ENCODE measurements at regions not wholly inside any gene's neighbourhood (a gene's known extent, or its start where the extent isn't known, plus 50 kb on each side); places are given as distances from the start of the nearest gene placed in this dataset.

- intact Hi-C loops (cut with micrococcal nuclease): no loop called here
- H3K4me1 ChIP-seq (ENCODE audit: insufficient read depth, low read length): no peaks in the 10 kb centered on the region
- ChIA-PET POLR2A (ENCODE audit: partially characterized antibody) (no interaction called here), CTCF (ENCODE audit: partially characterized antibody) (no interaction called here)
- no peaks in the 10 kb centered on the region for H3K27me3 ChIP-seq (ENCODE audit: insufficient read depth, low read length)
- Mint-ChIP-seq H3K27ac (no peak overlapping the region), H3K9me3 (peaks cover 0 to 4% (median 0%) of the 10 kb centered on the region in 8 donors), H3K27me3 (no peaks in the 10 kb centered on the region), H3K4me3 (no peak overlapping the region), H3K4me1 (no peaks in the 10 kb centered on the region), H3K36me3 (no peaks in the 10 kb centered on the region)
- H3K36me3 ChIP-seq (ENCODE audit: insufficient read depth, low read length): no peaks in the 10 kb centered on the region
- no peak overlapping the region for H3K27ac ChIP-seq (ENCODE audit: low read depth, low read length)
- H3K4me3 ChIP-seq (ENCODE audit: low read length in 2 of 2): no peak overlapping the region
- no peak for DNase-seq
- H3K9me3 ChIP-seq (ENCODE audit: control insufficient read depth in 1 of 2, low read length in 2 of 2): no peaks in the 10 kb centered on the region
Measured at GRCh38 chr9:16135968-16136367, 583.1 kb downstream of the CCDC171 start.

- POLR2A ChIA-PET (ENCODE audit: partially characterized antibody): no interaction called here
- H3K4me1 Mint-ChIP-seq: no peaks in the 10 kb centered on the region
- intact Hi-C loops (cut with micrococcal nuclease): no loop called here
Measured at GRCh38 chr9:16136451-16136850, 583.6 kb downstream of the CCDC171 start.

GRCh38 chr9:16136961-16137360 lies 584.1 kb downstream of the CCDC171 start:
- H3K27me3 Mint-ChIP-seq: no peaks in the 10 kb centered on the region
- H3K4me1 Mint-ChIP-seq: no peaks in the 10 kb centered on the region
- Histone ChIP-seq H3K9me3 (ENCODE audit: control insufficient read depth in 1 of 2, low read length in 2 of 2) (no peaks in the 10 kb centered on the region), H3K36me3 (ENCODE audit: insufficient read depth, low read length) (no peaks in the 10 kb centered on the region), H3K27ac (ENCODE audit: low read depth, low read length) (no peak overlapping the region), H3K27me3 (ENCODE audit: insufficient read depth, low read length) (no peaks in the 10 kb centered on the region), H3K4me1 (ENCODE audit: insufficient read depth, low read length) (no peaks in the 10 kb centered on the region), H3K4me3 (ENCODE audit: low read length in 2 of 2) (no peak overlapping the region)
- ChIA-PET CTCF (ENCODE audit: partially characterized antibody) (no interaction called here), POLR2A (ENCODE audit: partially characterized antibody) (no interaction called here)
- peaks cover 0 to 3% (median 0%) of the 10 kb centered on the region in 8 donors for H3K9me3 Mint-ChIP-seq
- no peak for DNase-seq
- no peaks in the 10 kb centered on the region for H3K36me3 Mint-ChIP-seq
- no peak overlapping the region for H3K27ac Mint-ChIP-seq
- intact Hi-C loops (cut with micrococcal nuclease): no loop called here
- no peak overlapping the region for H3K4me3 Mint-ChIP-seq

More at GRCh38 chr9:16136451-16136850, 583.6 kb downstream of the CCDC171 start:
- Mint-ChIP-seq H3K9me3 (peaks cover 0 to 3% (median 0%) of the 10 kb centered on the region in 8 donors), H3K27me3 (no peaks in the 10 kb centered on the region), H3K27ac (no peak overlapping the region), H3K4me3 (no peak overlapping the region), H3K36me3 (no peaks in the 10 kb centered on the region)
- Histone ChIP-seq H3K4me3 (ENCODE audit: low read length in 2 of 2) (no peak overlapping the region), H3K27me3 (ENCODE audit: insufficient read depth, low read length) (no peaks in the 10 kb centered on the region), H3K4me1 (ENCODE audit: insufficient read depth, low read length) (no peaks in the 10 kb centered on the region), H3K9me3 (ENCODE audit: control insufficient read depth in 1 of 2, low read length in 2 of 2) (no peaks in the 10 kb centered on the region), H3K36me3 (ENCODE audit: insufficient read depth, low read length) (no peaks in the 10 kb centered on the region), H3K27ac (ENCODE audit: low read depth, low read length) (no peak overlapping the region)
- no peak for DNase-seq
- CTCF ChIA-PET (ENCODE audit: partially characterized antibody): no interaction called here

- Mint-ChIP-seq H3K27me3 (no peaks in the 10 kb centered on the region), H3K27ac (no peak overlapping the region), H3K9me3 (peaks cover 0 to 3% (median 0%) of the 10 kb centered on the region in 8 donors), H3K4me3 (no peak overlapping the region), H3K36me3 (no peaks in the 10 kb centered on the region), H3K4me1 (no peaks in the 10 kb centered on the region)
- no peaks in the 10 kb centered on the region for H3K36me3 ChIP-seq (ENCODE audit: insufficient read depth, low read length)
- no peaks in the 10 kb centered on the region for H3K4me1 ChIP-seq (ENCODE audit: insufficient read depth, low read length)
- no peak for DNase-seq
- ChIA-PET POLR2A (ENCODE audit: partially characterized antibody) (no interaction called here), CTCF (ENCODE audit: partially characterized antibody) (interaction anchor here (0.6 kb wide), 1 partner anchor 595 kb away, joined by 3 read pairs; no protein-coding TSS in a partner anchor)
- no peak overlapping the region for H3K27ac ChIP-seq (ENCODE audit: low read depth, low read length)
- no peaks in the 10 kb centered on the region for H3K9me3 ChIP-seq (ENCODE audit: control insufficient read depth in 1 of 2, low read length in 2 of 2)
- intact Hi-C loops (cut with micrococcal nuclease): no loop called here
- H3K4me3 ChIP-seq (ENCODE audit: low read length in 2 of 2): no peak overlapping the region
- H3K27me3 ChIP-seq (ENCODE audit: insufficient read depth, low read length): no peaks in the 10 kb centered on the region
Measured at GRCh38 chr9:16138561-16139491, 586.0 kb downstream of the CCDC171 start.

GRCh38 chr9:16139774-16140173 lies 586.9 kb downstream of the CCDC171 start:
- intact Hi-C loops (cut with micrococcal nuclease): no loop called here
- POLR2A ChIA-PET (ENCODE audit: partially characterized antibody): no interaction called here

GRCh38 chr9:16143310-16143709 lies 590.5 kb downstream of the CCDC171 start:
- H3K36me3 ChIP-seq (ENCODE audit: insufficient read depth, low read length): no peaks in the 10 kb centered on the region
- Mint-ChIP-seq H3K9me3 (peaks cover 0 to 4% (median 1%) of the 10 kb centered on the region in 8 donors), H3K4me1 (no peaks in the 10 kb centered on the region), H3K36me3 (no peaks in the 10 kb centered on the region), H3K4me3 (no peak overlapping the region), H3K27me3 (no peaks in the 10 kb centered on the region), H3K27ac (no peak overlapping the region)
- ChIA-PET POLR2A (ENCODE audit: partially characterized antibody) (no interaction called here), CTCF (ENCODE audit: partially characterized antibody) (no interaction called here)
- no peak overlapping the region for H3K27ac ChIP-seq (ENCODE audit: low read depth, low read length)
- DNase-seq: no peak
- no peaks in the 10 kb centered on the region for H3K9me3 ChIP-seq (ENCODE audit: control insufficient read depth in 1 of 2, low read length in 2 of 2)
- no peaks in the 10 kb centered on the region for H3K27me3 ChIP-seq (ENCODE audit: insufficient read depth, low read length)
- intact Hi-C loops (cut with micrococcal nuclease): no loop called here
- no peak overlapping the region for H3K4me3 ChIP-seq (ENCODE audit: low read length in 2 of 2)
- H3K4me1 ChIP-seq (ENCODE audit: insufficient read depth, low read length): no peaks in the 10 kb centered on the region

More at GRCh38 chr9:16139774-16140173, 586.9 kb downstream of the CCDC171 start:
- Histone ChIP-seq H3K4me3 (ENCODE audit: low read length in 2 of 2) (no peak overlapping the region), H3K27ac (ENCODE audit: low read depth, low read length) (no peak overlapping the region), H3K4me1 (ENCODE audit: insufficient read depth, low read length) (no peaks in the 10 kb centered on the region), H3K27me3 (ENCODE audit: insufficient read depth, low read length) (no peaks in the 10 kb centered on the region), H3K9me3 (ENCODE audit: control insufficient read depth in 1 of 2, low read length in 2 of 2) (no peaks in the 10 kb centered on the region), H3K36me3 (ENCODE audit: insufficient read depth, low read length) (no peaks in the 10 kb centered on the region)
- Mint-ChIP-seq H3K36me3 (no peaks in the 10 kb centered on the region), H3K9me3 (peaks cover 0 to 4% (median 0%) of the 10 kb centered on the region in 8 donors), H3K27me3 (no peaks in the 10 kb centered on the region), H3K4me3 (no peak overlapping the region), H3K4me1 (no peaks in the 10 kb centered on the region), H3K27ac (no peak overlapping the region)
- CTCF ChIA-PET (ENCODE audit: partially characterized antibody): interaction anchor here (0.6 kb wide), 1 partner anchor 594 kb away, joined by 3 read pairs; no protein-coding TSS in a partner anchor
- no peak for DNase-seq

GRCh38 chr9:16143947-16144890 lies 591.4 kb downstream of the CCDC171 start:
- no peak overlapping the region for H3K27ac Mint-ChIP-seq
- Histone ChIP-seq H3K4me3 (ENCODE audit: low read length in 2 of 2) (no peak overlapping the region), H3K4me1 (ENCODE audit: insufficient read depth, low read length) (no peaks in the 10 kb centered on the region), H3K9me3 (ENCODE audit: control insufficient read depth in 1 of 2, low read length in 2 of 2) (no peaks in the 10 kb centered on the region), H3K27me3 (ENCODE audit: insufficient read depth, low read length) (no peaks in the 10 kb centered on the region), H3K27ac (ENCODE audit: low read depth, low read length) (no peak overlapping the region), H3K36me3 (ENCODE audit: insufficient read depth, low read length) (no peaks in the 10 kb centered on the region)
- H3K9me3 Mint-ChIP-seq: peaks cover 0 to 6% (median 4%) of the 10 kb centered on the region in 8 donors
- intact Hi-C loops (cut with micrococcal nuclease): no loop called here
- no peaks in the 10 kb centered on the region for H3K36me3 Mint-ChIP-seq
- no peaks in the 10 kb centered on the region for H3K4me1 Mint-ChIP-seq
- no peak for DNase-seq
- ChIA-PET CTCF (ENCODE audit: partially characterized antibody) (no interaction called here), POLR2A (ENCODE audit: partially characterized antibody) (no interaction called here)
- H3K27me3 Mint-ChIP-seq: no peaks in the 10 kb centered on the region
- no peak overlapping the region for H3K4me3 Mint-ChIP-seq
